Lower leg skin (tissue), 4 donors: ENCODE measurements at regions not wholly inside any gene's neighbourhood (a gene's known extent, or its start where the extent isn't known, plus 50 kb on each side); places are given as distances from the start of the nearest gene placed in this dataset.

Experiments
- DNase-seq, 2 donors: peaks; one replicate each; pipeline ENCODE4 v3.0.0-alpha.2; 2019; ENCODE audit warnings: low spot score in 2 of 2
- H3K4me3 ChIP-seq: fragments of 200-600 bp; sonication (generic); 2 replicates; pipeline ENCODE4 v1.5.1; 2017; ENCODE audit warnings: mild to moderate bottlenecking, low read depth; ENCODE audit not compliant: poor library complexity, severe bottlenecking
- POLR2A ChIP-seq, 2 donors: fragments of 450-650 bp; IDR thresholded peaks; one replicate each; pipeline ENCODE4 v1.6.1; 2016 to 2017; ENCODE audit warnings: antibody characterized with exemption in 2 of 2, mild to moderate bottlenecking in 1 of 2, moderate library complexity in 1 of 2
- WGBS, 2 donors: methylation state at CpG; one replicate each; pipeline ENCODE4 v1.1.5; 2018; 5-methylcytosine and 5-hydroxymethylcytosine counted together
- intact Hi-C: fragments of 100-400 bp; cut with DNase I; formaldehyde crosslinking; loops from one replicate; pipeline ENCODE4 v1.15.0; 2023; ENCODE audit warnings: low total_unique reads
- TF ChIP-seq, protein P1 (sequence below), 3 donors: fragments of 450-650 bp; IDR thresholded peaks; one replicate each; pipeline ENCODE4 v1.5.1; 2016; ENCODE audit warnings: antibody characterized with exemption in 3 of 3, mild to moderate bottlenecking in 3 of 3, moderate library complexity in 2 of 3

DNA sequence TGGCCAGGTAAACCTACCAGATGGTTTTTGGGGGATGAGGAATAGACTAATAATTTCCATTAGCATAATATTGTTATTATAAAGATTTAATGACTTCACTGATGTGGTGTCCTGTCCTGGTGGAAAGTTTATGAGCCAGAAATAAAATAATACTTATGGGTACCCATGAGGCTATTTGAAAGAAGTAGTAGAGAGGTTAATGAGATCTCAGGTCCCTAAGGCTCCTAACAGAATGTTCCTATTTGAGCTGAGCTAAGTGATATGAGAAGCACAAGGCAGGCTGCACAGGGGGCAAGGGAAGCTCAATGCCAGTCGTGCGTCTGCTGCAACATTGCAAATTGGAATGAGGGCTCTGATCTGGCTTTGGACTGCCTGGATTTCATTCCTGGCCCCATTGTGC is 174.1 kb downstream of the BMP2 start:
- no peak overlapping the region for H3K4me3 ChIP-seq
- no peak for DNase-seq
- WGBS, 2 donors = 87% methylated on average over 2 of the region's 2 CpGs
- TF ChIP-seq POLR2A (IDR thresholded peaks at IDR 0.05) = no peak
- TF ChIP-seq, protein P1, sequence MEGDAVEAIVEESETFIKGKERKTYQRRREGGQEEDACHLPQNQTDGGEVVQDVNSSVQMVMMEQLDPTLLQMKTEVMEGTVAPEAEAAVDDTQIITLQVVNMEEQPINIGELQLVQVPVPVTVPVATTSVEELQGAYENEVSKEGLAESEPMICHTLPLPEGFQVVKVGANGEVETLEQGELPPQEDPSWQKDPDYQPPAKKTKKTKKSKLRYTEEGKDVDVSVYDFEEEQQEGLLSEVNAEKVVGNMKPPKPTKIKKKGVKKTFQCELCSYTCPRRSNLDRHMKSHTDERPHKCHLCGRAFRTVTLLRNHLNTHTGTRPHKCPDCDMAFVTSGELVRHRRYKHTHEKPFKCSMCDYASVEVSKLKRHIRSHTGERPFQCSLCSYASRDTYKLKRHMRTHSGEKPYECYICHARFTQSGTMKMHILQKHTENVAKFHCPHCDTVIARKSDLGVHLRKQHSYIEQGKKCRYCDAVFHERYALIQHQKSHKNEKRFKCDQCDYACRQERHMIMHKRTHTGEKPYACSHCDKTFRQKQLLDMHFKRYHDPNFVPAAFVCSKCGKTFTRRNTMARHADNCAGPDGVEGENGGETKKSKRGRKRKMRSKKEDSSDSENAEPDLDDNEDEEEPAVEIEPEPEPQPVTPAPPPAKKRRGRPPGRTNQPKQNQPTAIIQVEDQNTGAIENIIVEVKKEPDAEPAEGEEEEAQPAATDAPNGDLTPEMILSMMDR (IDR thresholded peaks at IDR 0.05) = no peak
- intact Hi-C loops = no loop called here

DNA sequence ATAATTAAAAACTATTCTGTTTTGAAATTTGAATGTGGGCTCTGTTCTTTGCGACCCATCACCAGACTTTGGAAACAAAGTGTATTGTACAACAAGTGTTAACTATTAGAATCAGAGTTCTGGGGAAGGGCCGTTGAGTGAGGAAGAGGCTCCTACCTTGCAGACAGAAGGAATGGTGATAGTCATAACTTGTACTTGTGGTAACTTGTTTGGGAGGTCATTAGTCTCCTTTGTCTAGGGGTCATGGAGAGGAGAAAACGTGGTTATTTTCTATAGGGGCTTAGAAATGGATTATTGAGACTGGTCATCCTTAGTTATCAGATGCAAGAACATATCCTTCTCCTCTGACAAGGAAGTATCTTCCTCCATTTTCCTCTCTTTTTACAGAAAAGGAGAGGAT is 174.8 kb downstream of the BMP2 start:
- H3K4me3 ChIP-seq = no peak overlapping the region
- WGBS, 2 donors = 75 to 91% methylated on average over 3 of the region's 3 CpGs
- no peak for DNase-seq
- TF ChIP-seq POLR2A (IDR thresholded peaks at IDR 0.05) = no peak
- TF ChIP-seq, protein P1 (IDR thresholded peaks at IDR 0.05) = no peak
- intact Hi-C loops = no loop called here

DNA sequence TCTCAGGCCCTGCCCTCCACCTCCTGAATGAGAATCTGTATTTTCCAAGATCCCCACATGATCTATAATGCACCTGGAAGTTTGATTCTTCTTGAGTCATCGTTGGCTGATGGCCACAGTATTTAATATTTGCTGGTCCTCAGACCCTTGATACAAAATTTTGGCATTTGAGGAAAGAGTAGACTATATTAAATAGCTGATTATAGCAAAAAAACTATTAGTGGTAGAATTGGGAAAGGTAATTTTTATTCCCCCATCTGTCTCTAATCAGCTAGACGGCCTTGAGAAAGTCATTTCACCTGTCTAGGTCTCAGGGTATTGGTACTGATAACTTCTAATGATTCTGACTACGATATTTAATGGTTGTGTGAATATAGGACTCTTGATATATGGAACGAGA is 176.8 kb downstream of the BMP2 start:
- intact Hi-C loops = no loop called here
- TF ChIP-seq, protein P1 (IDR thresholded peaks at IDR 0.05) = no peak
- TF ChIP-seq POLR2A (IDR thresholded peaks at IDR 0.05) = no peak
- H3K4me3 ChIP-seq = no peak overlapping the region
- 86 to 87% methylated on average over 4 of the region's 4 CpGs for WGBS, 2 donors
- no peak for DNase-seq

DNA sequence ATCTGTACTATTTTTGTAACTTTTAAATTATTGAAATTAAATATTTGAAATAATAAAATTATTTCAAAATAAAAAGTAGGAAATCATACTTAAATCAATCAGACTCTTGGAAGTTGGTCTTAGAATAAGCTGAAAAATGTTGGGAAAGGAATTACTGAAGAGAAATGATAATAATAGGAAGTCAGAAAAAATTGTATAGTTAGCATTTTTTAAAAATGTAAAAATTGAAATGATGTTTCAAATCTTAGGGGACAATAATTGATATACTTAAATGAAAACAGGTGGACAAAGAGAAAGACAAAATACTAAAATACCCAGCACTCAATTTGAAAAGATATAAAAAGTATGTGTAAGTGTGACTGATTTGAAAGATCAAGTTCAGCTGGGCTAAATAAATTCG is 186.1 kb downstream of the BMP2 start:
- 73 to 77% methylated on average over 1 of the region's 1 CpG for WGBS, 2 donors

DNA sequence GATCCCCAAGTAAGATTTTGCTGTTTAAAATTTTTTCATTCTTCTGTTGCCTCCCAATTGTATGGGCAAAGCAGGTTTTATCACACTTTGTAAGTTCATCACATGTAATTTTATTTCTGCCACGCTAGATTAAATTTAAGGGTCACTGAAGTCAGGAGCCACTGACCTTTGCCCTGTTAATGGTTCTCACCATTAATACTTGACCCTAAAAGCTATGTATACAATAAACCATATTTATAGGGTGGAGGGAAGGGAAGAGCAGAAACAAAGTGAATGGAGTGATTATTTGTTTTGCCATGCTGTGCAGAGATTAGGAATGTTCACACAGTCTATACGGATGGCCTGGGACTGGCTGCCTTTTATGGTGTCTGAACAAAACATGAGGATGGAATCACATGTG is 186.7 kb downstream of the BMP2 start:
- TF ChIP-seq, protein P1 (IDR thresholded peaks at IDR 0.05) = no peak
- no peak for TF ChIP-seq POLR2A (IDR thresholded peaks at IDR 0.05)
- DNase-seq = no peak
- intact Hi-C loops = no loop called here
- no peak overlapping the region for H3K4me3 ChIP-seq
- 70 to 75% methylated on average over 2 of the region's 2 CpGs for WGBS, 2 donors

More for the DNA sequence above, 186.1 kb downstream of the BMP2 start:
- no peak for DNase-seq
- H3K4me3 ChIP-seq = no peak overlapping the region
- intact Hi-C loops = no loop called here
- TF ChIP-seq POLR2A (IDR thresholded peaks at IDR 0.05) = no peak
- TF ChIP-seq, protein P1 (IDR thresholded peaks at IDR 0.05) = no peak

DNA sequence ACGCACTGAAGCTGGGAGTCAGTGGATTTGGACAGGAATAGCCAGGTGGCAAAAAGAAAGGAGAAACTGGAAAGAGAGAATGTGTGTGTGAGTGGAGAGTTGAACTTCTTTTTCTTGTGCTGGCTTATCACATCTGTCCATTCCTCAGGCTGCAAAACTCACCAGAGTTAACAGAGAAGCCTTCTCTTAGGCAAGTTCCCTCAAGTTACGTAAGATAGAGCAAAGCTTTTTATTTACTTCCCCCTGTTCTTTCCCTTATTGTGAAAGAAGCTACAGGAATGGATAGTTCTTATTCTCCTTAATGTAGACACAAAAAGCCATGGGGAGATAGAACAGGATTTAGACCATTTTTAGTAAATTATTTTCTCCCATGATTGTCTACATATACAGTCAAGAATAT is 188.6 kb downstream of the BMP2 start:
- intact Hi-C loops = no loop called here
- 86 to 87% methylated on average over 2 of the region's 2 CpGs for WGBS, 2 donors
- H3K4me3 ChIP-seq = no peak overlapping the region
- no peak for TF ChIP-seq POLR2A (IDR thresholded peaks at IDR 0.05)
- TF ChIP-seq, protein P1 (IDR thresholded peaks at IDR 0.05) = no peak
- DNase-seq = no peak
